GM18505 (cell line): ENCODE measurements at regions not wholly inside any gene's neighbourhood (a gene's known extent, or its start where the extent isn't known, plus 50 kb on each side); places are given as distances from the start of the nearest gene placed in this dataset.
"Not testable (repeated sequence)": the region's sequence is repeated elsewhere in the genome, so short reads cannot be mapped to it uniquely, and the experiment has no call there.

ENCODE experiments used
- ATAC-seq: cut with Tn5 transposase; IDR thresholded peaks from one replicate; pipeline ENCODE4 v1.9.1; 2021; ENCODE audit not compliant: unreplicated experiment
- POLR2A ChIP-seq: IDR thresholded peaks from 4 replicates; pipeline ENCODE4 v1.6.1; 2011; ENCODE audit warnings: borderline replicate concordance; ENCODE audit not compliant: insufficient read depth, insufficient read length; ENCODE audit errors: extremely low read depth

DNA sequence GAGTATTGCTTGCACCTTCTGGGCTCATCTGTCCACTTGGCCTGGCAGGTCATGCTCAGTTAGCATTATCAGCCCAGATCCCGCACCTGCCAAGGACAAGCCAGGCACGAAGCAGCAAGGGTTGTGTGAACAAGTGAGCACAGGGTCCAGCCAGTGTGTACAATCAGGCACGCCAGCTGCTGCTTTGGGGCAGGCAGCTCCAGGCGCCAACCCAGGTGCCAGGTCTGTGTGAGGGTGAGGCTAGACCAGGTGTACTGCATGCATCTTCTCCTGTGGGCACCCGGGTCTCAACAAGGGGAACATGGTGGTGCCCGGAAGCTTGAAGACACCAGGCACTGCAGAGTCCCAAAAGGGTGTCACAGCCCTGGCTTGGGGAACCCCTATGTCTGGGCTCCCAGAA, 1446.8 kb downstream of the PCDH9 start:
- TF ChIP-seq POLR2A: no peak
- ATAC-seq: no peak

- not testable (repeated sequence) for ATAC-seq
Measured at GRCh38 chr13:65771704-65772313, 1458.3 kb downstream of the PCDH9 start.

GRCh38 chr13:65768545-65768944, 1461.6 kb downstream of the PCDH9 start:
- no peak for ATAC-seq
- no peak for TF ChIP-seq POLR2A

DNA sequence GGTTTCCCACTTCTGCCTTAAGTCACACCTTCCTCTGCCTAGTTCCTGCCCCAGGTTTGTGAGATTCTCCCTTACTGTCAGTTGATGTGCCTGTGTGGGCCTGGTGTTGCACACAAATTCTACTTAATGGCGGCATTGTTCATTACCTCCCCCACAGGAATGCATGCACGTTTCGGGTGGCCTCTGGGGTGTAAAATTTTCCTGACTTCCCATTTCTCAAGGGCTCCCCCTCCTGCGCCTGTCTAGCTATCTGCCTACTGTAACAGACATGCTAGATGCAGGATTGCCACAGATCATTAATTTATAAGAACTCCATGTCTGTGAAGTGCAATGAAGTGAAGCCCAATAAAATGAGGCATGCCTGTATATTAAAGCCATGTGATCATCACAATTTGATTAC, 1466.3 kb downstream of the PCDH9 start:
- no peak for TF ChIP-seq POLR2A
- no peak for ATAC-seq

DNA sequence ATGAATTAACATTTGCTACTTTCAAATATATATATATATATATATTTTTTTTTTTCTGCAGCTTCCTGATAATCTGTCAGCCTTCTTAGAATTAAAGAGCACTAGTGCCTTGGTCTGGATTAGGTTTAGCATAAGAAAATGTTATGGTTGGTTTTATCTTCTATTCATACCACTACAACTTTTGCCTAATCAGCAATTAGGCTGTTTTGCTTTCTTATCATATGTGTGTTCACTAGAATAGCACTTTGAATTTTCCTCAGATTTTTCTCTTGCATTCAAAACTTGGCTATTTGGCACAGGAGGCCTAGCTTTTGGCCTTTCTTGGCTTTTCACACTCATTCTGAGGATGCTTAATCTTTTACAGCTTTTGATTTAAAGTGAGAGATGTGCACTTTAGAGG, 1468.1 kb downstream of the PCDH9 start:
- ATAC-seq: no peak

DNA sequence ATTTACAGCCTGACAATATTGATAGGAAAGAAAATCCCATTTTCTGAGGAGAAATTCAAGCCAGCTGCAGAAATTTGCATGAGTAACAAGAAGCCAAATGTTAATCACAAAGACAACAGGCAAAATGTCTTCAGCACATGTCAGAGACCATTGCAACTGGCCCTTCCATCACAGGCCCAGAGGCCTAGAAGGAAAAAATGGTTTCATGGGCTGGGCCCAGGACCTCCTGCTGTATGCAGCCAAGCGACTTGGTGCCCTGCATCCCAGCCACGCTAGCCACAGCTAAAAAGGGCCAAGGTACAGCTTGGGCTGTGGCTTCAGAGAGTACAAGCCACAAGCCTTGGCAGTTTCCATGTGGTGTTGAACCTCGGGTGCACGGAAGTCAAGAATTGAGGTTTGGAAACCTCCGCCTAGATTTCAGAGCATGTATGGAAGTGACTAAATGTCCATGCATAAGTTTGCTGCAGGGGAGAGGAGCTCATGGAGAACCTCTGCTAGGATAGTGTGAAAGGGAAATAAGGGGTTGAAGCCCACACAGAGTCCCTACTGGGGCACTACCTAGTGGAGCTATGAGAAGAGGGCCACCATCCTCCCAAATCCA, 1474.0 kb downstream of the PCDH9 start:
- no peak for TF ChIP-seq POLR2A
- no peak for ATAC-seq

More for the DNA sequence above, 1468.1 kb downstream of the PCDH9 start:
- TF ChIP-seq POLR2A: no peak

- ATAC-seq: no peak
- TF ChIP-seq POLR2A: no peak
Measured at GRCh38 chr13:65748227-65748626, 1481.9 kb downstream of the PCDH9 start.

DNA sequence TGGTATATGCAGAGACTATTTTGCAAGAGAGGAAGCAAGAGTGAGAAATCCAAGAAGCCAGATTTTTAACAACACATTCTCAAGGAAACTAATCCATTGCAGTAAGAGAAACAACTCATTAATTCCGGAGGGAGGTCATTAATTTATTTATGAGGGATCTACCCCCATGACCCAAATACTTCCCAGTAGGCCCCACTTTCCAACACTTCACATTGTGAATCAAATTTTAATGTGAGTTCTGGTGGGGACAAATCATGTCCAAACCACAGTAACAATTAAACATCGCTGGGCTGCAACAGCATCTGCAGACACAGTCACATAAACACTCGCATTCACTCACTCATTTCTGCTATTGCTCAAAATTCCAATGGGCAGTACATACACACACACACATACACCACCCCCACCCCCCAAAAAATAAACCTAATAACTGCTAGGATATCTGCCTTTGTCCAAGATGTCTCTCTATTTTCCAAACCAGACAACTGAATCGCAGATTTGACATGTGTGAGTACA, 1483.7 kb downstream of the PCDH9 start:
- no peak for TF ChIP-seq POLR2A
- ATAC-seq: no peak

- ATAC-seq: no peak
- TF ChIP-seq POLR2A: no peak
Measured at GRCh38 chr13:65744836-65745235, 1485.3 kb downstream of the PCDH9 start.

- no peak for TF ChIP-seq POLR2A
- ATAC-seq: no peak
Measured at GRCh38 chr13:65733110-65733509, 1497.0 kb downstream of the PCDH9 start.

GRCh38 chr13:65727070-65727469, 1503.1 kb downstream of the PCDH9 start:
- no peak for TF ChIP-seq POLR2A
- ATAC-seq: no peak

GRCh38 chr13:65725006-65725405, 1505.1 kb downstream of the PCDH9 start:
- no peak for TF ChIP-seq POLR2A
- ATAC-seq: no peak

DNA sequence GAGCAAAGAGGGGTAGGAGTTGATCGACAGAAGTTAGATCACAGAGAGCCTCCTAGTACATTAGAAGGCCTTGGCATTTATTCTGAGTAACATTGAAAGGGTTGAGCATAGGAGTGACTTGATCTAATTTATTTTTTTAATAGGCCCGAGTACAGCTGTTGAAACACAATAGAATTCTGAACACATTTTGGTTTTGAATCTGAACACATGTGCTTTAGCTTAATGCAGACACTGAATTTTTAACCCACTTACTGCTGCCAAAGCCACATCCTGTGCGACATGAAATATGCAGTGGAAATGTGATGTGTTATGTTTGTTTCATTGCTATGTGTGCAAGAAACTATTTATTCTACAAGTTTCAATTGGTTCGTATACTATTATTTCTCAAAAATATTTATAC, 1505.9 kb downstream of the PCDH9 start:
- no peak for TF ChIP-seq POLR2A
- no peak for ATAC-seq

DNA sequence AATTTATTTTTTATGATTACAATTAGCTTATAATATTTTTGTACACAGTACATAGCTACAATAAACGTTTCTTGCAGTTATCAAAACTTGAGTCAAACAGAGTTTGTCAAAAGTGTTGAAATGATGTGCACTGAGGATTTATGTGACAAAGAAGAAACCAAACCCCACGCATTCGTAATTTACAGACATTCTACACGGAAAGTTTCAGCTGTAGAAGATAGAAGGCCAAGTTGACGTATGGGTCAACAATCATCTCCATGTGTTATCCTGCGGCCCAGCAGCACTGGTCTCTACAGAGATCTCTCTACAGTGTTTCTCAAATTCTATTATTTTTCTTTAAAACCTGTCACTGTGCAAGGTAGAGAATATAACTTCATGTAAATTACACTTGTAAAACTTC, 1507.6 kb downstream of the PCDH9 start:
- ATAC-seq: no peak
- no peak for TF ChIP-seq POLR2A
